ENCODE measurements at regions not wholly inside any gene's neighbourhood (a gene's known extent, or its start where the extent isn't known, plus 50 kb on each side); places are given as distances from the start of the nearest gene placed in this dataset.
"Not testable (repeated sequence)": the region's sequence is repeated elsewhere in the genome, so short reads cannot be mapped to it uniquely, and the experiment has no call there.

- intact Hi-C loops (cut with DNase I); ATAC-seq; H3K27ac ChIP-seq (ENCODE audit: low read length); H3K9me3 ChIP-seq (ENCODE audit: control insufficient read depth, low read length); H3K27me3 ChIP-seq (ENCODE audit: control insufficient read depth, insufficient read depth); H3K4me3 ChIP-seq (ENCODE audit: low read length); H3K4me1 ChIP-seq (ENCODE audit: control insufficient read depth, insufficient read depth, low read length): not testable (repeated sequence)
- DNase-seq: peak in 2 of 3 donors; percentile 4 to 47
- 97% methylated on average over 6 of the region's 9 CpGs for WGBS
Observed at GRCh38 chr5:69907941-69908340, 117.1 kb upstream of the SERF1B start.

GRCh38 chr5:69913771-69914170 lies 111.3 kb upstream of the SERF1B start:
- not testable (repeated sequence) for H3K4me1 ChIP-seq (ENCODE audit: control insufficient read depth, insufficient read depth, low read length)

More at GRCh38 chr5:69913771-69914170, 111.3 kb upstream of the SERF1B start:
- H3K27ac ChIP-seq (ENCODE audit: low read length); H3K9me3 ChIP-seq (ENCODE audit: control insufficient read depth, low read length); intact Hi-C loops (cut with DNase I); H3K27me3 ChIP-seq (ENCODE audit: control insufficient read depth, insufficient read depth); H3K4me3 ChIP-seq (ENCODE audit: low read length); ATAC-seq: not testable (repeated sequence)
- 90% methylated on average over 5 of the region's 10 CpGs for WGBS
- peak in 1 of 3 donors; percentile 7 for DNase-seq

Measured in right cardiac atrium (tissue), 5 donors.